Fibroblast of skin of left biceps (primary cell): ENCODE measurements at regions not wholly inside any gene's neighbourhood (a gene's known extent, or its start where the extent isn't known, plus 50 kb on each side); places are given as distances from the start of the nearest gene placed in this dataset.

Experiments
- DNase-seq, 2 experiments: peaks; one replicate each; pipeline ENCODE4 v3.0.0-alpha.2; 2013; ENCODE audit warnings: low read depth in 2 of 2

GRCh38 chr2:57569396-57569795, 477.2 kb upstream of the VRK2 start:
- no peak for DNase-seq

- no peak for DNase-seq
Measured at GRCh38 chr2:57570961-57571360, 475.6 kb upstream of the VRK2 start.

GRCh38 chr2:57575700-57576268, 470.8 kb upstream of the VRK2 start:
- no peak for DNase-seq

- DNase-seq: no peak
Measured at GRCh38 chr2:57576983-57577382, 469.6 kb upstream of the VRK2 start.

GRCh38 chr2:57597940-57598339, 448.7 kb upstream of the VRK2 start:
- DNase-seq: no peak

- no peak for DNase-seq
Measured at GRCh38 chr2:57598551-57598950, 448.1 kb upstream of the VRK2 start.

- DNase-seq: no peak
Measured at GRCh38 chr2:57602733-57603132, 443.9 kb upstream of the VRK2 start.

- DNase-seq: no peak
Measured at GRCh38 chr2:57614988-57615387, 431.6 kb upstream of the VRK2 start.

GRCh38 chr2:57615855-57616556, 430.6 kb upstream of the VRK2 start:
- DNase-seq: no peak

- no peak for DNase-seq
Measured at GRCh38 chr2:57617318-57617717, 429.3 kb upstream of the VRK2 start.

- no peak for DNase-seq
Measured at GRCh38 chr2:57621122-57621663, 425.4 kb upstream of the VRK2 start.

GRCh38 chr2:57622009-57622408, 424.6 kb upstream of the VRK2 start:
- DNase-seq: no peak

GRCh38 chr2:57656198-57656597, 390.4 kb upstream of the VRK2 start:
- no peak for DNase-seq

- no peak for DNase-seq
Measured at GRCh38 chr2:57669570-57669969, 377.0 kb upstream of the VRK2 start.

GRCh38 chr2:57674025-57674424, 372.6 kb upstream of the VRK2 start:
- DNase-seq: no peak

GRCh38 chr2:57674743-57675142, 371.9 kb upstream of the VRK2 start:
- DNase-seq: no peak

GRCh38 chr2:57677296-57677695, 369.3 kb upstream of the VRK2 start:
- DNase-seq: no peak

GRCh38 chr2:57681650-57682049, 365.0 kb upstream of the VRK2 start:
- DNase-seq: no peak

- DNase-seq: no peak
Measured at GRCh38 chr2:57685032-57685431, 361.6 kb upstream of the VRK2 start.

GRCh38 chr2:57692395-57692794, 354.2 kb upstream of the VRK2 start:
- DNase-seq: no peak

- no peak for DNase-seq
Measured at GRCh38 chr2:57693177-57693576, 353.4 kb upstream of the VRK2 start.

- no peak for DNase-seq
Measured at GRCh38 chr2:57693965-57694364, 352.6 kb upstream of the VRK2 start.

GRCh38 chr2:57696016-57696415, 350.6 kb upstream of the VRK2 start:
- no peak for DNase-seq

- DNase-seq: no peak
Measured at GRCh38 chr2:57698392-57698791, 348.2 kb upstream of the VRK2 start.
